HG03565 (cell line): ENCODE measurements at regions not wholly inside any gene's neighbourhood (a gene's known extent, or its start where the extent isn't known, plus 50 kb on each side); places are given as distances from the start of the nearest gene placed in this dataset.
"Not testable (repeated sequence)": the region's sequence is repeated elsewhere in the genome, so short reads cannot be mapped to it uniquely, and the experiment has no call there.

ENCODE experiments used
- ATAC-seq: cut with Tn5 transposase; IDR thresholded peaks from one replicate; pipeline ENCODE4 v1.9.1; 2021; ENCODE audit warnings: mild to moderate bottlenecking, moderate library complexity; ENCODE audit not compliant: unreplicated experiment

GRCh38 chr12:31215518-31216232, 110.3 kb downstream of the SINHCAF start:
- no peak for ATAC-seq

- ATAC-seq: no peak
Observed at GRCh38 chr12:31216479-31216878, 109.5 kb downstream of the SINHCAF start.

- no peak for ATAC-seq
Observed at GRCh38 chr12:31217356-31218130, 108.4 kb downstream of the SINHCAF start.

GRCh38 chr12:31218203-31219025, 107.5 kb downstream of the SINHCAF start:
- ATAC-seq: no peak

GRCh38 chr12:31219521-31219920, 106.4 kb downstream of the SINHCAF start:
- ATAC-seq: no peak

- ATAC-seq: no peak
Observed at GRCh38 chr12:31220061-31220460, 105.9 kb downstream of the SINHCAF start.

- ATAC-seq: no peak
Observed at GRCh38 chr12:31220633-31221550, 105.1 kb downstream of the SINHCAF start.

GRCh38 chr12:31221551-31221945, 104.4 kb downstream of the SINHCAF start:
- ATAC-seq: no peak

GRCh38 chr12:31222620-31223222, 103.2 kb downstream of the SINHCAF start:
- ATAC-seq: no peak

GRCh38 chr12:31223640-31224039, 102.3 kb downstream of the SINHCAF start:
- ATAC-seq: not testable (repeated sequence)

GRCh38 chr12:31224768-31225448, 101.0 kb downstream of the SINHCAF start:
- ATAC-seq: no peak

GRCh38 chr12:31225656-31226535, 100.1 kb downstream of the SINHCAF start:
- ATAC-seq: no peak

GRCh38 chr12:31226639-31227038, 99.3 kb downstream of the SINHCAF start:
- no peak for ATAC-seq

- no peak for ATAC-seq
Observed at GRCh38 chr12:31227401-31227981, 98.5 kb downstream of the SINHCAF start.

GRCh38 chr12:31228811-31229792, 96.8 kb downstream of the SINHCAF start:
- no peak for ATAC-seq

GRCh38 chr12:31230004-31230403, 95.9 kb downstream of the SINHCAF start:
- ATAC-seq: no peak
